ENCODE measurements at regions not wholly inside any gene's neighbourhood (a gene's known extent, or its start where the extent isn't known, plus 50 kb on each side); places are given as distances from the start of the nearest gene placed in this dataset.

DNA sequence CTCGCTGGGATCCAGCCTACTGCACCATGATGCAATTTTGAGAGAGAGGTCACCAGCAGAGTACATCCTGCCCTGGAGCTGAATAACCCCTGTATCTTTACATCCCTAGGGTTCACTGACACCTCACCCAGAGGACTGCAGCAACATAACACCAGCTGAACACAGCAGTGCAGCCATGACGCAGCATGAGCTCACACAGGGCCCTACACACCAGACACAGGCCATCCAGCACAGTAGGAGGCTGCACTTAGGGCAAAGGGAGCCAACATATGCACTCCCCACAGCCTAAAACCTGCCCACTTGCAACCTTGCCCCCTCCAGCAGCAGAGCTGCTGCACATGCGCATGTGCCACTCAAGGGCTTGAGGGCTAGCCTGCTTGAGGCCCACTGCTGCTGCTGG lies 157.3 kb upstream of the SMARCA2 start:
- H3K9me3 Mint-ChIP-seq: peaks cover 2 to 13% (median 8%) of the 10 kb centered on the region in 3 donors
- no peak overlapping the region for H3K27ac Mint-ChIP-seq
- H3K36me3 Mint-ChIP-seq: peaks cover 6% of the 10 kb centered on the region
- no peaks in the 10 kb centered on the region for H3K4me1 Mint-ChIP-seq
- H3K4me3 Mint-ChIP-seq: no peak overlapping the region
- H3K27me3 Mint-ChIP-seq: peaks cover 9% of the 10 kb centered on the region

DNA sequence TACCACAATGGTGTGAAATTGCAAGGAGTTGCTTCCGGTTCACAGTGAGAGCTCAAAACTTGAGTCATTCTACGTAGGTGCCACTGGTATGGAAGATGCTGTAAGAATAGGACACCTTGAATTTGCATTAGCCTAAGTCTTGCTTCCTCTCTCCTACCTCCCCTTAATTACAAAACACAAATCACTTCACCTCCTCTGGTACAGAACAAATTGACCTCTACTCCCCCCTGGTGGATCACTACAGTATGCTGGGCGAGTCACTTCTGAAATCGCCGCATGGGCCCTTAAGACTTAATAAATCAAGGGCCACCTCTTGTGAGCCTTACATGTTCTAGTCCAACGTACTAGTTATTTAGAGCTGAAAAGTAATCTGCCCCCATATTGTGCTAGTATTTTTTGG lies 145.3 kb upstream of the SMARCA2 start:
- Mint-ChIP-seq H3K4me1 (peaks cover 0 to 5% (median 3%) of the 10 kb centered on the region in 3 donors), H3K27ac (no peak overlapping the region), H3K36me3 (no peaks in the 10 kb centered on the region), H3K9me3 (no peaks in the 10 kb centered on the region), H3K4me3 (no peak overlapping the region), H3K27me3 (no peaks in the 10 kb centered on the region)

DNA sequence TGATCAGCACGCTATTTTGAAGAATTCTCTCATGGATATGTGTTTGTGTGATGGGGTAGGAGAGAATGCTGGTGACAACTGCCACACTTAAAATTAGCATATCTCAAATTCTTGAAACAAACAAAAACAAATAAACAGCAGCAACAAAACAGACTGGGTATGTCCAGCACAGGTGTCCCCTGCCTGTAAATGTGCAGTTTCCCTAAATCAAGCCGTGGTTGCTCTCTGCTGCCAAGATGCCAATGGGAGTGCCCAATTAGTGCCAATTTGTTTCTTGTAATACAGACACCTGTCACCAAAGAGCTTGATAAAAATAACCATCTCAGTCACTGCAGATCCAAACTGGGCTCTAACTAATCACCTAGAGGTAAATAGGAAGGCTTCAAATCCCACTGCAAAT lies 144.2 kb upstream of the SMARCA2 start:
- H3K36me3 Mint-ChIP-seq: no peaks in the 10 kb centered on the region
- no peak overlapping the region for H3K27ac Mint-ChIP-seq
- peaks cover 0 to 11% (median 7%) of the 10 kb centered on the region in 3 donors for H3K4me1 Mint-ChIP-seq
- no peak overlapping the region for H3K4me3 Mint-ChIP-seq
- no peaks in the 10 kb centered on the region for H3K9me3 Mint-ChIP-seq
- H3K27me3 Mint-ChIP-seq: no peaks in the 10 kb centered on the region

DNA sequence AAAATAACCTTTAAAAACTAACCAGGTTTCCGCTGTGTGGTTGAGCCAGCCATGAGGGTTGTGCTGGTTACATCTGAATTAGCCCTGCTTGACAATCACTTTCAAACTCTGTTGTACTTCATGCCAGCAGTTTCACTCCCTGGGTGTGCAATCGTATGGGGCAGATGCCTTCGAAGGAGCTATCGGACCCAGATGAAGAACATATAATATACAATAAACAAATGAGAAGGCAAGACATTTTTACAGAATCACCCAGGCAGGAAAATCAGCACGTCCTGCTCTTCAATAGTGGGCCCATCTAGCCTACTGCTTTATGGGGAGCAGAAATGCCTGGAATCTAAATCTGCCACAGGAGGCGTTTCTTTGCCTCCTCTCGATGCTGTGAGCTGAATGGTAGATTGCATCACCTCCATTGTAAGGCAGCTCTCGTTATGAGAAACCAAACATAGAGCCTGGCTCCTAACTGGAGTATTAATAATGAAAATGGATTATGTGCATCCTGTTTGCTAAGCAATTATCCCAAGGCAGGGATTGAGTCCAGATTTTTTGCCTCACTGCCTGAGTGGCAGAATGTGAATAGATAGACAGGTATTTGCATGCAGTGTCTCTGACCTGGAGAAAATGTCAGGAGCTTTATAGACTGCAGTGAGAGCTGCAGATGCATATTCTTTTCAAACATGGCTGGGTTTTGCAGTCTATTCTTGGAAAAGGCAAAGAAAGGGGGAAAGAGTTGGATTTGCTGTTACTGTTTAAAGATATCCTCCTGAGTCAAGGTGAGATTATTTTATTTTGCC lies 143.3 kb upstream of the SMARCA2 start:
- H3K4me1 Mint-ChIP-seq: peaks cover 8 to 18% (median 10%) of the 10 kb centered on the region in 3 donors
- H3K9me3 Mint-ChIP-seq: no peaks in the 10 kb centered on the region
- H3K4me3 Mint-ChIP-seq: no peak overlapping the region
- no peaks in the 10 kb centered on the region for H3K36me3 Mint-ChIP-seq
- no peaks in the 10 kb centered on the region for H3K27me3 Mint-ChIP-seq
- no peak overlapping the region for H3K27ac Mint-ChIP-seq

DNA sequence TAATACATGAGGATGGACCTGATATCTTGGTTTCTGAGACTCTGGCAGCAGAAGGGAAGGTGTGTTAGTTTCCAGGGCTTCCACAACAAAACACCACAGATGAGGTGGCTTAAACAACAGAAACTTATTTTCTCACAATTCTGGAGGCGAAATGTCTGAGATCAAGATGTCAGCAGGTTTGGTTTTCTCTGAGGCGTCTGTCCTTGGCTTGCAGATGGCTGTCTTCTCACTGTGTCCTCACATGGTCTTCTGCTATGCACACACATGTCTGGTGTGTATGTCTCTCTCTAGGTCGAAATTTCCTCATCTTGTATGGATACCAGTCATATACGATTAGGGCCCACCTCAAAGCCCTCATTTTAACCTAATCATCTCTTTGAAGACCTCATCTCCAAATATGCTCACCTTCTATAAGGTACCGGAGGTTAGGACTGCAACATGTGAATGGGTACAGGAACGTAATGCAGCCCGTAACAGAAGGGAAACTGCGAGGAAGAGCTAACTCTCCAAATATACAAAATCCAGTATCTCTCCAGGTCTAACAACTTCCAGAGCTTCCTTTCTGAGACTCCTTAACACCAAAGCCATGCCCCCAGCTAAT lies 139.8 kb upstream of the SMARCA2 start:
- Mint-ChIP-seq H3K9me3 (no peaks in the 10 kb centered on the region), H3K36me3 (no peaks in the 10 kb centered on the region), H3K4me3 (no peak overlapping the region), H3K27me3 (no peaks in the 10 kb centered on the region), H3K4me1 (peaks cover 10 to 19% (median 16%) of the 10 kb centered on the region in 3 donors), H3K27ac (no peak overlapping the region)

DNA sequence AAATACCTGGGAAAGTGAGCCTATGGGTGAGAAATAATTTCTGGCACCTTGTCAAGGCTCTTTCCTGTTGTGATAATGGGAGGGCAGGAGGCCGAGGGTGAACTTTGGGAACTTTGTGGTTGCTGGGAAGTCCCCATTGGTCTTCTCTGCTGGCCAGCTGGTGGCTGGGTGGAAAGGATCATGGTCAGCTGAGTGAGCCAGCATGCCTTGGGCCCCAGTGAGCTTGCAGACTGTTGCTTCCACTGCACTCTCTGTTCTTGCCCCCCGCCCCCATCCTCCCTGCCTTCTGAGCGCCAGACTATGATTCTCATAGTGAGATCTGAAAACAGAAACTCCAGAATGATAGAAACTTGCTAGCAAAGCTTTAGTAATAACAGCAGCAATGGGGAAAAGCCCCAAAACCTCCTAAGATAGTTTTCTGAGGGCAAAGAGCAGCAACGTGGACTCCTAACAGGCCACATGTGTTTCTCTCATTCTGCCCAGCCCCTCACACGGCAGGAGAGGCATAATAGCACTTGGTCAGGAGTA lies 139.2 kb upstream of the SMARCA2 start:
- Mint-ChIP-seq H3K27me3 (no peaks in the 10 kb centered on the region), H3K36me3 (no peaks in the 10 kb centered on the region), H3K9me3 (no peaks in the 10 kb centered on the region), H3K27ac (no peak overlapping the region), H3K4me1 (peaks cover 10 to 19% (median 16%) of the 10 kb centered on the region in 3 donors), H3K4me3 (no peak overlapping the region)

DNA sequence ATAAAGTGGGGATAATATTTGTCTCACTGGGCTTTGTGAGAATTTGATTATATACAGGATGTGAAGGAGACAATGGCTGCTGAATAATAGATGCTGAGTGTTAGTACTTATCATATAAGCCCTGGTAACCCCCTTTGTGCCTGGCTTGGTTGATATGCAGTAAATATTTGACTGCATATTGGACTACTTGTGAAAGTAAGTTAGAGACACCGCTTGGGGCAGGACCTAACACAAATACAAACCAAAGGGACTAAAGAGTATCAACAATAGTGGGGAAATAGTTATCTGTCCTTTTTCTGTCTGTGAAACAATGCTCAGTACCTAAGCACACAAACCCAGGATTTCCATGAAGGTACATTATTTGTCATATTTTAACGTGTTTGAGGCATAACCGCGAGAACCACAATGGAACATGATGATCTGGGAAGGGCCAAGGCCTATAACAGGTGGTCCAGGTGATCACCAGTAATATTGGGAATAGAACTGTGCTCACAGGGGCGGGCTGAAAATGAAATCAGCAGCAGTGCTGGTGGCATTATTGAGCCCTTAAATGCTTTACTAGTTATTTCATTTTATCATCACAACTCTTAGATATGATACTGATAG lies 138.2 kb upstream of the SMARCA2 start:
- H3K27me3 Mint-ChIP-seq: no peaks in the 10 kb centered on the region
- H3K4me1 Mint-ChIP-seq: peaks cover 10 to 17% (median 16%) of the 10 kb centered on the region in 3 donors
- H3K4me3 Mint-ChIP-seq: no peak overlapping the region
- H3K36me3 Mint-ChIP-seq: no peaks in the 10 kb centered on the region
- H3K9me3 Mint-ChIP-seq: no peaks in the 10 kb centered on the region
- H3K27ac Mint-ChIP-seq: no peak overlapping the region

DNA sequence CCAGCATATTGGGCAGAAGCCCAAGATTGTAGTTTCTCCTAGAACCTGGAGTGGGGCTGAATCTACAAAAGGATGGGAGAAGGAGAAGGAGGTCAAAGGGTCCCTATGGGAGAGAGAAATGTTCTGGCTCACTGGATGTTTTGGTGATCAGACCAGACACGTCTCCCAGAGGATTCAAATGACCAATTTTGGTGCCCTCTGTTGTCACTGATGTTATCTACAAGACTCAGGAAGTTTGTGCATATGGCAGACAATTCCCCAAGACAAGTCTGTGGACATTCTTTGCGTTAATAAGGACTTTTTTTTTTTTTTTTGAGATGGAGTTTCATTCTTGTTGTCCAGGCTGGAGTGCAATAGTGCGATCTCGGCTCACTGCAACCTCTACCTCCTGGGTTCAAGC lies 137.2 kb upstream of the SMARCA2 start:
- Mint-ChIP-seq H3K4me3 (no peak overlapping the region), H3K27me3 (no peaks in the 10 kb centered on the region), H3K9me3 (no peaks in the 10 kb centered on the region), H3K36me3 (no peaks in the 10 kb centered on the region), H3K4me1 (peaks cover 10 to 17% (median 16%) of the 10 kb centered on the region in 3 donors), H3K27ac (no peak overlapping the region)

DNA sequence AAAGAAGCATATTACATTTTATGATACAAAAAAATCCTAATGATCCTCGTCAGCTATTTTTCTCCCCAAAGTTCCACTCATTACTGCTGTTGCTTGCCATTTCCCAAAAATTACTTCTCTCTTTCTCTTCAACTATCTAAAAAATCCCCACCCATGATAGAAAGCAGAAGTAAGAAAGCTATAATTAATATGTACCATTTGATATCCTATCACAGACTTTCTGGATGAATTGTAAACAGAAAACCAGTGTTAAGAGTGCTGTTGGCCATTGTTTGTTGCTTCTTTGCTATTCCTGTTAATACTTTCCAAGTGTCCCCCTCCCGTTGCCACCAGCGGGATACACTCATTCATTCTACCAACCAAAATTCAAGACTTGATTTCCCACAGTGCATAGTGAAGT lies 136.3 kb upstream of the SMARCA2 start:
- Mint-ChIP-seq H3K36me3 (no peaks in the 10 kb centered on the region), H3K27me3 (no peaks in the 10 kb centered on the region), H3K4me3 (no peak overlapping the region), H3K27ac (no peak overlapping the region), H3K9me3 (no peaks in the 10 kb centered on the region), H3K4me1 (peaks cover 10 to 17% (median 16%) of the 10 kb centered on the region in 3 donors)

DNA sequence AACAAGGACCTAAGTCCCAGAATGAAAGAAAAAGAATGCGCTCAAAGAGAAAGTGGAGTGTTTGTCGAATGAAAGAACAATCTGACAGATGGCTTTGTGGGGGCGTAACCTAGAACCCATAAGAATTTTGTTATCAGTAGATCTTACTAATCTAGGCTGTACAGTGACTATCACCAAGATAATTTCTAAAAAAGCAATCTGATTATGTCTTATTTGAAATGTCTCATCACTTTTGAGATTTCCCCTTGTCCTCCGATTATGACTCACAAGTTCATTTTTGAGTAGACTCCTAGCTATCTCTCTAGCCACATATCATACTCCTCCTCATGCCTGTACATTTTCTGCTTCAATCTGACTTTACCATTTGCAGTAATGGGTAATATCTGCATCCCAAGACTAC lies 135.6 kb upstream of the SMARCA2 start:
- H3K27ac Mint-ChIP-seq: no peak overlapping the region
- H3K4me3 Mint-ChIP-seq: no peak overlapping the region
- H3K9me3 Mint-ChIP-seq: no peaks in the 10 kb centered on the region
- H3K36me3 Mint-ChIP-seq: no peaks in the 10 kb centered on the region
- no peaks in the 10 kb centered on the region for H3K27me3 Mint-ChIP-seq
- H3K4me1 Mint-ChIP-seq: peaks cover 10 to 17% (median 16%) of the 10 kb centered on the region in 3 donors

DNA sequence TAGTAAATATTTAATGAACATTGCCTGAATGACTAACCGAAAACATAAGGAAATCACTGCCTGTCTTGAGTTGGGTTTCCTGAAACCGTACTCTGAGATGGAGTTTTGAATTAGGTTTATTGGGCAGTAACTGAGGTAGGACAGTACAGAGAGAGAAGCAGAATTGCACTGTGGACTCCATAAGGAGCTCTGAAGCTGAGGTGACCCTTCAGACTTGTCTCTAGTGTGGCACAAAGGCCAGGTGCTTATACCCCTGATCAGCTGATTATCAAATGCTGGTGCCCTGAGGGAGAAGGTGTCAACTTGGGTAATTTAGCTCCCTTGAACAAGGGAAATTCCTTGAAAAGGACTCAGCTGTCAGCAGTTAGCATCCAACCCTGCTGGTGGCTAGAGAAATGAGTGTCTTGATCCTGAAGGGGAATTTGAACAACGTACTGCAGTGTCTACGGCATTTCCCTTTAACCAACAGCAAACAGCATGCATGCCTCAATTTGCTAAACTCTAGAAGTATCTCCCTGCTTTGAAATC lies 135.0 kb upstream of the SMARCA2 start:
- Mint-ChIP-seq H3K4me1 (peaks cover 10 to 17% (median 16%) of the 10 kb centered on the region in 3 donors), H3K4me3 (no peak overlapping the region), H3K27me3 (no peaks in the 10 kb centered on the region), H3K36me3 (no peaks in the 10 kb centered on the region), H3K9me3 (no peaks in the 10 kb centered on the region), H3K27ac (no peak overlapping the region)

DNA sequence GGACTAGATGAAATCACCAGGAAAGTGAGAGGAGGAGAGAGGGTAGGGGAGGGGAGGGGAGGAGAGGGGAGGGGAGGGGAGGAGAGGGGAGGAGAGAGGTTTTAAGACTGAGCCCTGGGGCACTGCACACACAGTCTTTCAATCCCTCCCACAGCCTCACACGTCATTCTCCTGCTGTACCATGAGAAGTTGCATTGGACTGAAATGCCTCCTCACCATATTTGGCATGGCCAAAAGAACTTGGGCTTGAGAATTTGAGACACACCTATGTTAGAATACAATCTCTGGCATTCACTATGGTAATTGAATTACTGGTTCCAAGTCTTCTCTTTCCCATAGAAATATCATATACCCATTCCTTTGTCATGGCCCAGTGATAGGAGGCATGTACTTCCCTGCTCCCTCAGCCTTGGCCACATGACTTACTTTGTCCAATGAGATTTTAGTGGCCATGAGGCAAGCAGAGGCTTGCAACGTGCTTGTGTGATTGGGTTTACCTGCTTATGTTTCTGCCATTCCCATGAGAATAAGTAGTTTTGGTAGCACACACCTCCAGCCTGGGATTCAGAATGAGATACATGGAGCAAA lies 133.3 kb upstream of the SMARCA2 start:
- H3K4me1 Mint-ChIP-seq: peaks cover 3 to 8% (median 5%) of the 10 kb centered on the region in 3 donors
- H3K27me3 Mint-ChIP-seq: no peaks in the 10 kb centered on the region
- no peak overlapping the region for H3K4me3 Mint-ChIP-seq
- no peak overlapping the region for H3K27ac Mint-ChIP-seq
- H3K9me3 Mint-ChIP-seq: no peaks in the 10 kb centered on the region
- H3K36me3 Mint-ChIP-seq: no peaks in the 10 kb centered on the region

DNA sequence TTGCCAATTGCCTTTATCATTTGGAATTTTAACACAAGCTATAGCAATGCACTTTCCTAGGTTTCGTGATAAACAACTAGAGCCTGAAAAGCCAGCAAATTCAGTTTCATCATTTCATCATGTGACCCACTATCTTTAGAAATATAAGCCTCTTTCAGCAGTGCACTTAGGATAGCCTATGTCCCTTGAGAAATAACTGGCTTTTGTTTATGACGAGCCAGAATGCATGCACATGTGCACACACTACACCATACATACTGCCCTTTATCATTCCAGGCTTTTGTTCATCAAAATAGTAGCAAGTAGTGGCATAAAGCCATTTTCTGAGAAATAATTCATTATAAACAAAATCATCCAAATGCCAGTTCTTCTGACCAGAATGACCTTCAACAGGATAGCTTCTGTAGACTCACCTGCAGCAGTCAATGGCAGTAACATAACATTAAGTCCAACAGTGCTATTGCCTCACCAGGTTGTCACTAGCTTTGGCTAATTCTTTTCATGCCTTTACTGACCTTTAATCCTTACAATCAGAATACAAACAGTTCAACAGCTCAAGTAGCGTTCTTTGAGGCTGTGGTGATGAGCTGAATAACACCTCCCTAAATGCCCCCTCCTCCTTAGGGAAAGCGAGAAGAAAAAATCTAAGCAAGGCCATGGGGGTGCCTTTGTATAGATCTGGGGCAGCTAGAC lies 132.3 kb upstream of the SMARCA2 start:
- H3K4me1 Mint-ChIP-seq: no peaks in the 10 kb centered on the region
- H3K4me3 Mint-ChIP-seq: no peak overlapping the region
- no peaks in the 10 kb centered on the region for H3K9me3 Mint-ChIP-seq
- H3K27me3 Mint-ChIP-seq: no peaks in the 10 kb centered on the region
- H3K36me3 Mint-ChIP-seq: no peaks in the 10 kb centered on the region
- no peak overlapping the region for H3K27ac Mint-ChIP-seq

DNA sequence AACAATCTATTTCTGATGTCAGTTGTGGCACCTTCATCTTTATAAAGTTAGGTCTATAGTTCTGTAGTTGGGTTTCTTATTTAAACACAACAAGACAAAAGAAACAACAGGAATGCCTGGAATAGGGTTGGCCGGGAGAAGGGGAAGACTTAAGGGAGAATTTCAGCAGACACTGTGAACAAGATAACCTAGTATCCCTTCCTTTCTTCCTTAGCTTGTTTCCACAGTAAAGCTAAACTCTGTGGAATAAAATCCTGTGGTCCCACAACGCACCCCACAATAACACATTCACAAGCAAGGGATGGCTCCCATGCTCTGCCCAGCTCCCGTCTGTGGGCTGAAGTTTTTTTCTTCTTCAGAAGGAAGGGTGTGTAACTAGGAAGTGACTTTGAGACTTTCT lies 124.9 kb upstream of the SMARCA2 start:
- H3K27me3 Mint-ChIP-seq: no peaks in the 10 kb centered on the region
- no peaks in the 10 kb centered on the region for H3K9me3 Mint-ChIP-seq
- no peak overlapping the region for H3K4me3 Mint-ChIP-seq
- H3K27ac Mint-ChIP-seq: no peak overlapping the region
- H3K4me1 Mint-ChIP-seq: no peaks in the 10 kb centered on the region
- H3K36me3 Mint-ChIP-seq: no peaks in the 10 kb centered on the region
